DOHH2 (cell line): ENCODE measurements at regions not wholly inside any gene's neighbourhood (a gene's known extent, or its start where the extent isn't known, plus 50 kb on each side); places are given as distances from the start of the nearest gene placed in this dataset.

Source experiments
- EZH2phosphoT487 ChIP-seq: fragments of 200-600 bp; sonication (generic); IDR thresholded peaks from 2 replicates; pipeline ENCODE4 v1.6.1; 2017; ENCODE audit warnings: borderline replicate concordance, mild to moderate bottlenecking, antibody characterized with exemption, low read length, moderate library complexity, mixed read lengths
- TF ChIP-seq, protein P1 (sequence below): fragments of 200-600 bp; sonication (generic); IDR thresholded peaks from one replicate; pipeline ENCODE4 v1.5.1; 2014; ENCODE audit warnings: antibody characterized with exemption, mild to moderate bottlenecking, low read depth, low read length; ENCODE audit not compliant: poor library complexity, severe bottlenecking

DNA sequence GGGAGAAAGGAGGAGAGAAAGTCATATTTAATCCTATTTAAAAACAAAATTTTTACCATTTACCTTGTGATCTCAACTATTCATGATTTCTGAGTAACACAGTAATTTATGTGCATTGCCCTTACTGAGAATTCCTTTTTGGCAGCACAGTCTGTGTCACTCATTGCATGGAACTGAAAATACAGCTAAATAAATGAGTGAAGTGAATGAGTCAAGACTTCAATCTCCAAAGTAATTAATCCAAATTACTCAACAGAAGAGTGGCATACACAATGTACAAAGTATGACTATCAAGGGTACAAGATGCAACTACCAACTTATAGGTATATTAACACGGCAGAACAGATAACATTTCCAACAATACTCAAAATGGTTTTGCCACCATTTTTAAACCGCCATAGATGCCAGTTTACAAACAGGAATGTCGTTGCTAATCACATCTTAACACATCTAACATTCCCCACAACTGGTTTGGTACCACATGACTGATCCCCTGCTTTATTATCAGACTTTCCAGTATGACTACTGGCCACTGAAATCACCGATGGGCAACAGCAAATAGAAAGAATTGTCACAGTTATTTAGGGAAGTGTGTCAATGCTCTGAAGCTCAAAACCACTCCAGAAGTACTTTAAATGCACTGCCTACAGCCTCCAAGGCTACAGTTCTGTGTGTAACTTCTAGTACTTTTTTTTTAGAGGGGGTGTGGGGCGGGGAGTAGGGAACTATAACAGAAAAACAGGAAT lies 410.4 kb downstream of the SHQ1 start:
- TF ChIP-seq, protein P1, sequence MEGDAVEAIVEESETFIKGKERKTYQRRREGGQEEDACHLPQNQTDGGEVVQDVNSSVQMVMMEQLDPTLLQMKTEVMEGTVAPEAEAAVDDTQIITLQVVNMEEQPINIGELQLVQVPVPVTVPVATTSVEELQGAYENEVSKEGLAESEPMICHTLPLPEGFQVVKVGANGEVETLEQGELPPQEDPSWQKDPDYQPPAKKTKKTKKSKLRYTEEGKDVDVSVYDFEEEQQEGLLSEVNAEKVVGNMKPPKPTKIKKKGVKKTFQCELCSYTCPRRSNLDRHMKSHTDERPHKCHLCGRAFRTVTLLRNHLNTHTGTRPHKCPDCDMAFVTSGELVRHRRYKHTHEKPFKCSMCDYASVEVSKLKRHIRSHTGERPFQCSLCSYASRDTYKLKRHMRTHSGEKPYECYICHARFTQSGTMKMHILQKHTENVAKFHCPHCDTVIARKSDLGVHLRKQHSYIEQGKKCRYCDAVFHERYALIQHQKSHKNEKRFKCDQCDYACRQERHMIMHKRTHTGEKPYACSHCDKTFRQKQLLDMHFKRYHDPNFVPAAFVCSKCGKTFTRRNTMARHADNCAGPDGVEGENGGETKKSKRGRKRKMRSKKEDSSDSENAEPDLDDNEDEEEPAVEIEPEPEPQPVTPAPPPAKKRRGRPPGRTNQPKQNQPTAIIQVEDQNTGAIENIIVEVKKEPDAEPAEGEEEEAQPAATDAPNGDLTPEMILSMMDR, result no peak
- no peak for TF ChIP-seq EZH2phosphoT487
